Fibroblast of mammary gland (primary cell): ENCODE measurements at regions not wholly inside any gene's neighbourhood (a gene's known extent, or its start where the extent isn't known, plus 50 kb on each side); places are given as distances from the start of the nearest gene placed in this dataset.

ENCODE experiments used
- DNase-seq: peaks from one replicate; pipeline ENCODE4 v3.0.0-alpha.2; 2010; ENCODE audit warnings: low read depth
- H3K4me3 ChIP-seq: 2 replicates; pipeline ENCODE4 v1.5.1; 2011; ENCODE audit warnings: low read depth, mild to moderate bottlenecking, low read length, moderate library complexity; ENCODE audit not compliant: control insufficient read depth
- CTCF ChIP-seq: conservative IDR thresholded peaks from 2 replicates; pipeline ENCODE4 v1.5.1; 2011; ENCODE audit warnings: low read depth, low read length, inconsistent platforms; ENCODE audit not compliant: control insufficient read depth, insufficient read depth

DNA sequence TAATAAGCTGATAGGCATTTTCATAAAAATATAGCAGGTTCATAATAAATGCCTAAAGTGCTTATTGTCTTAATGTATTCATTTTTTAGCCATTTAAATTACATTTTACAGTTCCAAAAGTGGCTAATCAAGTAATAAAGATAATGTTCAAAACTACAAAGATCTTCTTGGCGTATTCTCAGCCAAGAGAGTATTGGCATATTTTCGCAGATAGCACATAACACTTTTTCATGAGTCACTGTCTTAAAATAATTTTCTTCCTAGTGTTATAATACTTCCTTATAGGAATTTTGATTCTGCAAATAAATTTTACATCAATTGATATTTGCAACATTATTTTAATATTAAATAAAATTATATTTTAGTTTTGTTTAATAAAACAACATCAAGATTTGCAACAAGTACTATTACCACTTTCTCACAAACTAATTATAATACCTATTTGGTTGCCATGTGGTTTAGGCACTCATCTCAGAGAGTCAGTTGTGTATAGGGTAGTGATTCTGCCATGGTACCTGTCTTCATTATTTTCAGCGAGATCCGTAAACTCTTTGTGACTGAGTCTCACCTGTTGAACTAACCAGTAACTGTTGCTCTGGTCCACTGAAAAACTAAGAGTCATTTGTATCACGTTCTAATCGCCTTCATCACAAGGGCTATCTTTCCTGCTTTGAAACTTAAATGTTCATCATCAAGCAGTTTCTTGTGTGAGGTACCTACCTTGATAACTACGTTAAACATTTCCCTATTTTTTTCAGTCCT is 152.5 kb upstream of the AKR1E2 start:
- DNase-seq: no peak
- no peak for TF ChIP-seq CTCF
- H3K4me3 ChIP-seq: no peak overlapping the region

GRCh38 chr10:4672201-4672600 is 153.8 kb upstream of the AKR1E2 start:
- no peak for DNase-seq
- H3K4me3 ChIP-seq: no peak overlapping the region
- no peak for TF ChIP-seq CTCF

DNA sequence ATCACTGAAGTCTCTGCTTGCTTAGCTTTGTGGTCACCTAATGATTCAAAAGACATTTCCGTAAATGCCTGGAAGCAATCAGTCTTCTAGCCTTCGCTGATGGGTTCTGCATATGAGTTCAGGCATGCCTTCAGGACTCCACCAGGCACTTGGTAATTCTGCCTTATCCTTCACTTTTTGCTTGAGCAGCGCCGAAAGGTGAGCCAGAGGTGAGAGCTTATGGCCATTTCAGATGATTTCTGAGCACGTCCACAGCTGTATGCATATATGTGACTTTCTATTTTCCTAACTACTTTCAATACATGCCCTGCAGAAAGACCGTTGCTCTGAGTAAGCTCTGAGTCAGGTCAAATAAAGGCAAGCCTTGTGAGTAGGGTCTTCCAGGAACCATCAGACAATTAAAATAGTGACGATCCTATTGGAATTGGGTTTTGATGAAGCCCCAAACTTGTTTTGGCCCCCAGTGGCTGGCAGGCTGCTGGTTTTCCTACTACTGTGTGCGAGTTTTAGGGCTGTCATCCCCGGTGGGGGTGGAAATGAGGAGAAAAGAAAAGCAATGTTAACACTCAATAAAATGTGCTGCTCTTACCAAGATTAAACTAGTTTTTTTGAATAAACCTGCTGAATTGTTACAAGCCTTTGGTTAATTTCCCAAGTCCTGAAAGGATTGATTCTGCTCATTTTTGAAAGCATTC is 154.4 kb upstream of the AKR1E2 start:
- peak; percentile 50 for DNase-seq
- no peak overlapping the region for H3K4me3 ChIP-seq
- no peak for TF ChIP-seq CTCF

GRCh38 chr10:4670737-4671136 is 155.3 kb upstream of the AKR1E2 start:
- no peak overlapping the region for H3K4me3 ChIP-seq
- TF ChIP-seq CTCF: no peak
- DNase-seq: peak; percentile 58

GRCh38 chr10:4669585-4669984 is 156.4 kb upstream of the AKR1E2 start:
- TF ChIP-seq CTCF: no peak
- no peak for DNase-seq

GRCh38 chr10:4663162-4663992 is 162.6 kb upstream of the AKR1E2 start:
- no peak for TF ChIP-seq CTCF
- peak; percentile 100 for DNase-seq
- H3K4me3 ChIP-seq: no peak overlapping the region

More at GRCh38 chr10:4669585-4669984, 156.4 kb upstream of the AKR1E2 start:
- no peak overlapping the region for H3K4me3 ChIP-seq
